ENCODE measurements at regions not wholly inside any gene's neighbourhood (a gene's known extent, or its start where the extent isn't known, plus 50 kb on each side); places are given as distances from the start of the nearest gene placed in this dataset.

- Histone ChIP-seq H3K9me3 (ENCODE audit: insufficient read depth, low read length) (no peaks in the 10 kb centered on the region), H3F3A (ENCODE audit: insufficient read depth) (no peaks in the 10 kb centered on the region), H3K9ac (ENCODE audit: low read length) (no peak overlapping the region), H3K4me3 (ENCODE audit: insufficient read depth, low read length, poor library complexity, severe bottlenecking) (no peak overlapping the region), H4K20me1 (ENCODE audit: low read depth, low read length) (no peaks in the 10 kb centered on the region), H3K9me2 (replicated peaks; ENCODE audit: insufficient read depth, low read length) (no peaks in the 10 kb centered on the region; the same call in 1 of the 2 replicates), H3K4me2 (ENCODE audit: low read depth, low read length, poor library complexity, severe bottlenecking) (no peak overlapping the region), H2AFZ (ENCODE audit: low read depth, low read length, severe bottlenecking) (no peak overlapping the region), H3K79me2 (ENCODE audit: insufficient read depth, low read length) (no peaks in the 10 kb centered on the region), H3K27ac (ENCODE audit: low read depth, low read length) (no peak overlapping the region), H3K36me3 (ENCODE audit: low read length) (no peaks in the 10 kb centered on the region), H3K27me3 (ENCODE audit: low read length) (no peaks in the 10 kb centered on the region)
- TF ChIP-seq EZH2phosphoT487 (conservative IDR thresholded peaks at IDR 0.05; ENCODE audit: low read length) (no peak), CTCF (IDR thresholded peaks at IDR 0.05; ENCODE audit: insufficient read depth, low read length, poor library complexity, severe bottlenecking) (no peak)
Observed at GRCh38 chr3:94185753-94186152, 122.9 kb downstream of the NSUN3 start.

- no peaks in the 10 kb centered on the region for H3K27me3 ChIP-seq (ENCODE audit: low read length)
- H4K20me1 ChIP-seq (ENCODE audit: low read depth, low read length), result no peaks in the 10 kb centered on the region
- no peak overlapping the region for H2AFZ ChIP-seq (ENCODE audit: low read depth, low read length, severe bottlenecking)
- no peak overlapping the region for H3K4me2 ChIP-seq (ENCODE audit: low read depth, low read length, poor library complexity, severe bottlenecking)
- H3F3A ChIP-seq (ENCODE audit: insufficient read depth), result no peaks in the 10 kb centered on the region
- H3K4me3 ChIP-seq (ENCODE audit: insufficient read depth, low read length, poor library complexity, severe bottlenecking), result no peak overlapping the region
- no peaks in the 10 kb centered on the region for H3K36me3 ChIP-seq (ENCODE audit: low read length)
- H3K27ac ChIP-seq (ENCODE audit: low read depth, low read length), result no peak overlapping the region
- no peaks in the 10 kb centered on the region for H3K9me2 ChIP-seq (replicated peaks; ENCODE audit: insufficient read depth, low read length)
- H3K9me3 ChIP-seq (ENCODE audit: insufficient read depth, low read length), result no peaks in the 10 kb centered on the region
- H3K79me2 ChIP-seq (ENCODE audit: insufficient read depth, low read length), result no peaks in the 10 kb centered on the region
- H3K9ac ChIP-seq (ENCODE audit: low read length), result no peak overlapping the region
- TF ChIP-seq CTCF (IDR thresholded peaks at IDR 0.05; ENCODE audit: insufficient read depth, low read length, poor library complexity, severe bottlenecking), result no peak
Observed at GRCh38 chr3:94187697-94188096, 124.8 kb downstream of the NSUN3 start.

DNA sequence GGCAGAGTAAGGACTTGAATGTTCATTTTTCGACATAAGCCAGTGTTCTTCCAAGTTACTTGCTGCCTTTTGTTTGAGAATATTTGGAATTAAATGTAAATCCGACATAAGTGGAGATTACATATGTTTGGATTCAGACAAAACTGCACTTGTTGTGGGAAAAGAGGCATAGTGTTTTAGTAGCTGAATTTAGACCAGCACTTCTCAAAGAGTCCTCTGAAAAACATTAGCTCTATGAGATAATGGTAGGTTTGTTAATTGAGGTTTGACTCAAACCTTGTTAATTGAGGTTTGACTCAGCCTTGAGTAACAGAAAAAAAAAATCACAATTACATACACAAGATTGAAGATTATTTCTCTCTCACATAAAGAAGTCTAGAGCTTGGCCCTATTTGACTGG, 132.5 kb downstream of the NSUN3 start:
- Histone ChIP-seq H3K4me2 (ENCODE audit: low read depth, low read length, poor library complexity, severe bottlenecking) (no peak overlapping the region), H3F3A (ENCODE audit: insufficient read depth) (no peaks in the 10 kb centered on the region), H3K36me3 (ENCODE audit: low read length) (no peaks in the 10 kb centered on the region), H3K79me2 (ENCODE audit: insufficient read depth, low read length) (no peaks in the 10 kb centered on the region), H3K27ac (ENCODE audit: low read depth, low read length) (no peak overlapping the region), H3K4me3 (ENCODE audit: insufficient read depth, low read length, poor library complexity, severe bottlenecking) (no peak overlapping the region), H3K9ac (ENCODE audit: low read length) (no peak overlapping the region), H3K27me3 (ENCODE audit: low read length) (no peaks in the 10 kb centered on the region), H2AFZ (ENCODE audit: low read depth, low read length, severe bottlenecking) (no peak overlapping the region), H3K9me2 (replicated peaks; ENCODE audit: insufficient read depth, low read length) (no peaks in the 10 kb centered on the region), H3K9me3 (ENCODE audit: insufficient read depth, low read length) (no peaks in the 10 kb centered on the region), H4K20me1 (ENCODE audit: low read depth, low read length) (no peaks in the 10 kb centered on the region)
- TF ChIP-seq CTCF (IDR thresholded peaks at IDR 0.05; ENCODE audit: insufficient read depth, low read length, poor library complexity, severe bottlenecking) (no peak), EZH2phosphoT487 (conservative IDR thresholded peaks at IDR 0.05; ENCODE audit: low read length) (no peak)

DNA sequence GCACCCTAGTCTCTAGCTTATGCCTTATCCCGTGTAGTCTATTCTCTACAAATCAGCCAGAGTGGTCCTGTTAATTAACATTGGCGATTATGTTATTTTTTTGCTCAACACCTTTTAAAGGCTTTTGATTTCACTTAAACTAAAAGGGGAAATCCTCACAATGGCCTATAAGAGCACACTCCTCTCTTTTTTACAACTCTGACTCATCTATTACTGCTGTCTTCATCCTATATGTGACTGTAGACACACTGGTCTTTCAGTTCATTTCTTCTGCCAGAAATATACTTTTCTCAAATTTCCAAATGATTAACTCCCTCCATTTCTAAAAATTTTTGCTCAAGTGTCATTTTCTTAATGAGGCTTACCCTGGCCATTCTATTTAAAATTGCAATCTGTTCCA, 143.4 kb downstream of the NSUN3 start:
- Histone ChIP-seq H3F3A (ENCODE audit: insufficient read depth) (no peaks in the 10 kb centered on the region), H3K4me2 (ENCODE audit: low read depth, low read length, poor library complexity, severe bottlenecking) (no peak overlapping the region), H3K27ac (ENCODE audit: low read depth, low read length) (no peak overlapping the region), H3K9me2 (replicated peaks; ENCODE audit: insufficient read depth, low read length) (no peaks in the 10 kb centered on the region), H3K79me2 (ENCODE audit: insufficient read depth, low read length) (no peaks in the 10 kb centered on the region), H3K9me3 (ENCODE audit: insufficient read depth, low read length) (no peaks in the 10 kb centered on the region), H3K9ac (ENCODE audit: low read length) (no peak overlapping the region), H4K20me1 (ENCODE audit: low read depth, low read length) (no peaks in the 10 kb centered on the region), H3K4me3 (ENCODE audit: insufficient read depth, low read length, poor library complexity, severe bottlenecking) (no peak overlapping the region), H3K36me3 (ENCODE audit: low read length) (no peaks in the 10 kb centered on the region), H3K27me3 (ENCODE audit: low read length) (no peaks in the 10 kb centered on the region), H2AFZ (ENCODE audit: low read depth, low read length, severe bottlenecking) (no peak overlapping the region)
- no peak for TF ChIP-seq CTCF (IDR thresholded peaks at IDR 0.05; ENCODE audit: insufficient read depth, low read length, poor library complexity, severe bottlenecking)
- TF ChIP-seq EZH2phosphoT487 (conservative IDR thresholded peaks at IDR 0.05; ENCODE audit: low read length), result no peak
